AG04450 (cell line): ENCODE measurements at regions not wholly inside any gene's neighbourhood (a gene's known extent, or its start where the extent isn't known, plus 50 kb on each side); places are given as distances from the start of the nearest gene placed in this dataset.

Experiments used
- CTCF ChIA-PET: fragments of 300-600, 350-600 bp; formaldehyde crosslinking; extraction: SDS; loops from one replicate; lab custom pipeline; 2022; ENCODE audit warnings: antibody characterized with exemption, inconsistent platforms; lab: Charles Lee
- POLR2A ChIA-PET: fragments of 350-600 bp; formaldehyde crosslinking; extraction: SDS; loops from one replicate; lab custom pipeline; 2021; ENCODE audit warnings: antibody characterized with exemption, inconsistent platforms; lab: Yijun Ruan, JAX
- DNase-seq: peaks from one replicate; pipeline ENCODE4 v3.0.0-alpha.2; 2011; ENCODE audit warnings: low read depth, low spot score
- H3K27ac ChIP-seq: one replicate; pipeline ENCODE4 v1.5.1; 2012; ENCODE audit warnings: low read depth, low read length, control low read depth
- H3K27me3 ChIP-seq: one replicate; pipeline ENCODE4 v1.6.0; 2012; ENCODE audit warnings: low read length; ENCODE audit not compliant: control insufficient read depth, insufficient read depth
- H3K4me3 ChIP-seq: 2 replicates; pipeline ENCODE4 v1.5.1; 2011; ENCODE audit warnings: mild to moderate bottlenecking, low read depth, low read length, control low read depth
- H3K9me3 ChIP-seq: 2 replicates; pipeline ENCODE4 v1.5.1; 2012; ENCODE audit warnings: low read length; ENCODE audit not compliant: control insufficient read depth, insufficient read depth
- TF ChIP-seq, protein P1 (sequence below): IDR thresholded peaks from 2 replicates; pipeline ENCODE4 v1.5.1; 2011; ENCODE audit warnings: low read depth, low read length, control low read depth, inconsistent platforms

DNA sequence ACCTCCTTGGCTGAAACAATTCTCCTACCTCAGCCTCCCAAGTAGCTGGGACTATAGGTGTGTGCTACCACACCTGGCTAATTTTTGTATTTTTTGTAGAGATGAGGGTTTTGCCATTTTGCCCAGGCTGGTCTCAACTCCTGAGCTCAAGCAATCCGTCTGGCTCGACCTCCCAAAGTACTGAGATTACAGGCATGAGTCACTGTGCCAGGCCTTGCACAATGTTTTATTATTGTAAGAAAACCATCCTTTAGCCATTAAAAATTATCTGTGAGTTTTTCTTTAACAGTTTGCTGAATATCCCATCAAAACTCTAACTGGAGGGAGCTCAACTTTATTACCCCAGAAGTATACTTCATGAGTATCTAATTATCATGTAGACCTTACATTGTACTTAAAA, 900.3 kb downstream of the PCDH7 start:
- H3K27me3 ChIP-seq, result no peaks in the 10 kb centered on the region
- no peak overlapping the region for H3K4me3 ChIP-seq
- POLR2A ChIA-PET, result no interaction called here
- no peak for DNase-seq
- no peaks in the 10 kb centered on the region for H3K9me3 ChIP-seq
- TF ChIP-seq, protein P1, sequence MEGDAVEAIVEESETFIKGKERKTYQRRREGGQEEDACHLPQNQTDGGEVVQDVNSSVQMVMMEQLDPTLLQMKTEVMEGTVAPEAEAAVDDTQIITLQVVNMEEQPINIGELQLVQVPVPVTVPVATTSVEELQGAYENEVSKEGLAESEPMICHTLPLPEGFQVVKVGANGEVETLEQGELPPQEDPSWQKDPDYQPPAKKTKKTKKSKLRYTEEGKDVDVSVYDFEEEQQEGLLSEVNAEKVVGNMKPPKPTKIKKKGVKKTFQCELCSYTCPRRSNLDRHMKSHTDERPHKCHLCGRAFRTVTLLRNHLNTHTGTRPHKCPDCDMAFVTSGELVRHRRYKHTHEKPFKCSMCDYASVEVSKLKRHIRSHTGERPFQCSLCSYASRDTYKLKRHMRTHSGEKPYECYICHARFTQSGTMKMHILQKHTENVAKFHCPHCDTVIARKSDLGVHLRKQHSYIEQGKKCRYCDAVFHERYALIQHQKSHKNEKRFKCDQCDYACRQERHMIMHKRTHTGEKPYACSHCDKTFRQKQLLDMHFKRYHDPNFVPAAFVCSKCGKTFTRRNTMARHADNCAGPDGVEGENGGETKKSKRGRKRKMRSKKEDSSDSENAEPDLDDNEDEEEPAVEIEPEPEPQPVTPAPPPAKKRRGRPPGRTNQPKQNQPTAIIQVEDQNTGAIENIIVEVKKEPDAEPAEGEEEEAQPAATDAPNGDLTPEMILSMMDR, result no peak
- CTCF ChIA-PET, result no interaction called here
- no peak overlapping the region for H3K27ac ChIP-seq

GRCh38 chr4:31645236-31645635, 925.1 kb downstream of the PCDH7 start:
- POLR2A ChIA-PET, result no interaction called here

GRCh38 chr4:31647786-31648185, 927.6 kb downstream of the PCDH7 start:
- Histone ChIP-seq H3K27me3 (no peaks in the 10 kb centered on the region), H3K4me3 (no peak overlapping the region), H3K9me3 (no peaks in the 10 kb centered on the region), H3K27ac (no peak overlapping the region)
- TF ChIP-seq, protein P1, result no peak
- POLR2A ChIA-PET, result no interaction called here
- CTCF ChIA-PET, result no interaction called here
- DNase-seq, result no peak

More at GRCh38 chr4:31645236-31645635, 925.1 kb downstream of the PCDH7 start:
- Histone ChIP-seq H3K27me3 (no peaks in the 10 kb centered on the region), H3K9me3 (no peaks in the 10 kb centered on the region), H3K27ac (no peak overlapping the region), H3K4me3 (no peak overlapping the region)
- CTCF ChIA-PET, result interaction anchor here (0.6 kb wide), 1 partner anchor 930 kb away, joined by 4 read pairs; no protein-coding TSS in a partner anchor
- TF ChIP-seq, protein P1, result no peak
- DNase-seq, result no peak

- Histone ChIP-seq H3K4me3 (no peak overlapping the region), H3K27ac (no peak overlapping the region), H3K27me3 (no peaks in the 10 kb centered on the region), H3K9me3 (no peaks in the 10 kb centered on the region)
- no peak for DNase-seq
- TF ChIP-seq, protein P1, result no peak
- ChIA-PET POLR2A (no interaction called here), CTCF (no interaction called here)
Observed at GRCh38 chr4:31649878-31650277, 929.7 kb downstream of the PCDH7 start.

GRCh38 chr4:31651541-31651940, 931.4 kb downstream of the PCDH7 start:
- Histone ChIP-seq H3K27ac (no peak overlapping the region), H3K9me3 (no peaks in the 10 kb centered on the region), H3K27me3 (no peaks in the 10 kb centered on the region), H3K4me3 (no peak overlapping the region)
- ChIA-PET CTCF (no interaction called here), POLR2A (no interaction called here)
- no peak for DNase-seq
- TF ChIP-seq, protein P1, result no peak
